HG03097 (cell line): ENCODE measurements at regions not wholly inside any gene's neighbourhood (a gene's known extent, or its start where the extent isn't known, plus 50 kb on each side); places are given as distances from the start of the nearest gene placed in this dataset.

Experiments used
- ATAC-seq: cut with Tn5 transposase; IDR thresholded peaks from one replicate; pipeline ENCODE4 v1.9.1; 2021; ENCODE audit not compliant: unreplicated experiment, low FRiP score

DNA sequence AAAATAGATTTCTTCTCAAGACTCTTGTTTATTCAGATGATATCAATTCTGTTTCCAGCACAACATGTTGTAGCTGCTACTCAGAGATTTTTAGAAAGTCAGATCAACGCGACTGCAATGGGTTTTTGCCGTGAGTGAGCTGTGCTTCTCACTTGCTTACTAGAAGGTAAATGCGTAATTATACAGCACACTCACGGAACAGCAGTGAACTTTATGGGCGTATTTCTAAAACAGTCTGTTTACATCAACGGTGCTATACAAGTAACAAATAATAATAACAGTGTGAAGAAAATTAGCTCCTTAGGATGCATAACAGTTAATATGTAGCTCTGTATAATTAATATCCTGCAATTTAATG, 533.6 kb downstream of the RNF144A start:
- ATAC-seq = no peak

- no peak for ATAC-seq
Measured at GRCh38 chr2:7452110-7452876, 535.1 kb downstream of the RNF144A start.

DNA sequence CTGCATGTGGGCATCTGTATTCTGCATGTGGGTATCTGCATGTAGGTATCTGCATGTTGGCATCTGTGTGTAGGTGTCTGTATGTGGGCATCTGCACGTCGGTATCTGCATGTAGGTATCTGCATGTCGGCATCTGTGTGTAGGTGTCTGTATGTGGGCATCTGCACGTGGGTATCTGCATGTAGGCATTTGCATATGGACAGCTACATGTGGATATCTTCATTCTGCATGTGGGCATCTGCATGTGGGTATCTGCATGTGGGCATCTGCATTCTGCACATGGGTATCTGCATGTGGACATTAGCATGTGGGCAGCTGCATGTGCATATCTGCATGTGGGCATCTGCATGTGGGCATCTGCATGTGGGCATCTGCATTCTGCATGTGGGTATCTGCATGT, 537.4 kb downstream of the RNF144A start:
- ATAC-seq = no peak

DNA sequence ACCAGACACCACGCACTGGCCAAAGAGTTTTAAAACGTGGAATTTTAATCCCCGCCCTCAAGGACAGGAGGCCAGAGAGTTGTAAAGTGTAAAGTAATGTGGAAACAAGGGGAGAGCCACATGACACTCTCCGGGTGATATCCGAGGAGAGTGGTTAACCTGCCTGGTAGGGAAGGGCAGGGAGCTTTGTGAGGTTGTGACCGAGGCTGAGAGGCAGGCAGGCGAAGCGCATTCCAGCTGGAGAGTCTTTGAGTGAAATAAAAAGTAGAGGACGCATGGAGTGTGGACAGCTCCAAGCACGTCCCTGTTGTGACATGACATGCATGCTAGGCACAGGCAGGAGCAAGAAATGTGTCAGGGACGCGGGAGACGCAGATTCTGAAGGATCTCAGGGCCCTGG, 539.5 kb downstream of the RNF144A start:
- ATAC-seq = no peak

DNA sequence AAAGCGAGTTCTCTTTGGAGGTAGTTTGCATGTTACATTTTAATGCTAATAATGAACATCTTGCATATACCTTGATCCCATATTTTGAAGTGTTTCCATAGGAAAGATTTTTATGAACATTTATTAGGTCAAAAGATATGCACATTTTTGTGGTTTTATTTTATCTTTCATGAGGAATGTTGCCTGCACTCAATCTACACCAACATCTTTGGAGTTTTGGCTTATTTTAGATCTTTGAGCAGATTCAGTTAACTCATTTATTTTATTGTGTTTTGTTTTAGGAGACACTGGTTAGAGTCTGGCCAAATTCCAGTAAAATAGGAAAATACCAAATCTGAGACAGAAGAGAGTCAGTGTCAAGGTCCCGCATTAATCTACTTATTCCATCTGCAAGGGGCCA, 540.9 kb downstream of the RNF144A start:
- no peak for ATAC-seq

GRCh38 chr2:7467782-7468447, 550.7 kb downstream of the RNF144A start:
- no peak for ATAC-seq

DNA sequence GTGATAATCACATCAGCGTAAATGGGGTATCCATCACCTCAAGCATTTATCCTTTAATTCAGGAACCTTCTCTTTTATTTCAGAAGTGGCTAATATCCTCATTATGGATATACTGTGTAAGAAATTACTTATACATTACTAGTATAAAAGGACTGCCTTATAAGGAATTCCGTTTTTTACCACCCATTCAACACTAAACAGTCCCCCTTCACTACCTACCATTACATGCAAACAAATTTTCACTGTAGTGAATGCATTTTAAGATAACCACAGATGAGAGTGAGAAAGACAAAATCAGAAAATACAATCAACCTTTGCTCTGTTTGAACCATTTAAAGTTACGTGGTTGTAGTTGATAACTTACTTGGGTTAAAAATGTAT, 551.2 kb downstream of the RNF144A start:
- ATAC-seq = no peak

DNA sequence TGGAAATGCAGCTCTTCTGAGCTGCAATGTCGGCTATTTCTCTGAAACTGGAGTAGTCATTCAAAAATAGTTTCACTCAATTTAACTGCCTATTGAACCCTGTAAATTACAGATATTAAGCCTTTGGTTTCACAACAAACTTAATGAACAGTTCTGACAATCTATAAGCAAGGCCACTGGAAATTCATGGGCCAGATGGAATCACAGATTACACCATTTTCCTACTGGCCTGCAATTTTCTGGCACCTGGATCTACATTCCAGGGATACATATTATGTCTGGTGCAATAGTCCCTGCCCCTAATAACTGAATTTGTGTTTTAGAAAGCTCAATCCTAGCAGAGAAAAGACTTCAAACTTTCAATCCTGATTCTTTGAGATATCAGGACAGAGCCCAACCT, 551.7 kb downstream of the RNF144A start:
- ATAC-seq = no peak

DNA sequence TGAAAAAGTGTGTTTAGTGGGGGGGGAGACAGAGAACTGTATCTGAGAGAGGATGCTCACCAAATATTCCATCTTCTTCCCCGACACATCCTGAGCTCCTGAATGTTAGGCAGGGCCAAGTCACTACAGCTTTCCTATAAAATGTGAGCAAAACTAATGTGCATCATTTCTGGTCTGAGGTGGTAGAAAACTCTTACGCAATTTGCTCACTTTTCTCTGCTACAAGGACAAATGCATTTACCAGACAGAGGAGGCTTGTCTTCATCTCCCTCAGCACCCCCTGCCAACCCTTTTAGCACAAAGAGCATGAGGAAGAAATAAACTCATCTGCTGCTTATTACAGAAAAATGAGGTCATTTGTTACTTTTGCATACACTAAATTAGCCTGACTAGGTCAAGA, 554.0 kb downstream of the RNF144A start:
- no peak for ATAC-seq

GRCh38 chr2:7472465-7472864, 555.3 kb downstream of the RNF144A start:
- ATAC-seq = no peak

DNA sequence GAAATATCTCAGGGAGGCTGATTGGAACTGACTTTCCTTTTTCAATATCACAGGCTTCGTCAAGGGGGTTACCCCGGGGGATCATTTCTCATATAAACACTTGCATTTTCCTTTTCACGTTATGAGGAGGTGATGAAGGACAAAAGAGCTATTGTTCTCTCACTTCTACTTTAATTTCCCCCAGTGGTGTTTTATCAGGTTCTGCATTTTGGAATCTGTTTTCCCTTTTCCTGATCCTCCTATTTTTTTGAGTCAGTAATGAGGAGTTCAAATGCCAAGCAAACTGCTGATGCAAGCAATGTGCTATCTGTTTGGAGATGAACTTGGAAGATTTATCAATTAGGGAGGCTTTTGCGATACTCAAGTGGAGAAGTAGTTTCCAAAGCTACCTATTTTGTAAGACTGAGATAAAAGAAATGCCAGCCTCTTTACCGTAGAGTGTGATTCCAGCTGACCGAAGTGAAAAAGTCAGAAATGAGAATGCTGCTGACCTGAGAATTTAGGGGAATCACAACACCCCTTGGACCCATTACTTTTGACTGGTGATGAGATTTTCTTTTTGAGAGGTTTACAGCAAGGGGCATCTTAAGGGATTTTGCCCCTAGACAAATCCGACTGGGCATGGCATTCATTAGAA, 556.0 kb downstream of the RNF144A start:
- no peak for ATAC-seq

DNA sequence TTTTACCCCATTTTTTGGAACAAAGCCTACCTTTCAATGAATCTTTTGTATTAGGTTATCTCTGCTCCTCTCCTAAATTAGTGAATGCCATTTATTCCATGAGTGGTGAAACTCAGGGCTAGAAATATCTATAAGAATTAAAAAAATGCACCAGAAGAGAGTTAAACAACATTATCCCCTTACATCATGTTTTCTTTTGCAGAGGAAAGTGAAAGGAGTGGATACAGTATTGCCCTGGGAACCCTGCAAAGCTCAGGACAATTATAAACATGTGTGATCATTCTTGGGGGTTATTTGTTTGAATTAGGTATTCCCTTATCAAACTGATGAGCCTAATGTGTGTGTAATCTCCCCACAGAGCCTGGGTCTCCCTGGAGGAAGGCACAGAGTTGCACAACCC, 559.2 kb downstream of the RNF144A start:
- no peak for ATAC-seq

DNA sequence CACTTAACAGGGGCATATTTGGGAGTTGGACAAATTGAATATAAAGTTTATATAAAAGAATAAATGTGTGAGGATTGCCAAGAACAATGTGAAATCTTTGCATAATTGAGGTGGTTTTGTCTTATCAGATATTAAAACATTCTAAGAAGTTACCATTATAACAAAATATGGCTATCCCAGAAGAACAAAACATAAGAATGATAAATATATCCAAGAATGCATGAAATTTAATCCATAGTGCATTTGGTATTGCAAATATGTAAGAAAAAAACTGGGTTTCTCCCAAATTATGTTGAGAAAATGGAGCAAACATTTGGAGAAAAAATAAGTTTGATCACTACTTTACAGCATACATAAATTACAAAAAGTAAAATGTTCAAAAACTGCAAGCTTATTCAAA, 562.4 kb downstream of the RNF144A start:
- no peak for ATAC-seq

DNA sequence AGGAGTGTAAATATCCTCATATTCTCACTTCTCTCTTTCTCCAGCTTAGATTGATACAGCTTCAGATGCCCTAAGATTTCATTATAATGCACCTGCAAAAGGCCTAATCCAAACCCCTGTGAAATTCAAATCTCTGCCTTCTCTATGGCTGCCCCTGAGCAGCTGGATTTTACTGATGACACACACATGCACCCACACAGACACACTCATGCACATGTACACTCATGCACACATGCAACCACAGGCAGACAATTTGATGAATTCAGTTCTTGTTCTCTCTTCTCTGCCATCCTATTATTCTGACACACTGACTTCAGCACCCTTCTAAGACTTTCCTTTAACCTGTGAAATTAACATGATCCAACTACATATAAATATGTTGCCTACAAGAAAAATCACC, 563.2 kb downstream of the RNF144A start:
- ATAC-seq = no peak

- no peak for ATAC-seq
Measured at GRCh38 chr2:7490672-7491071, 573.5 kb downstream of the RNF144A start.

- ATAC-seq = no peak
Measured at GRCh38 chr2:7492719-7493118, 575.5 kb downstream of the RNF144A start.

DNA sequence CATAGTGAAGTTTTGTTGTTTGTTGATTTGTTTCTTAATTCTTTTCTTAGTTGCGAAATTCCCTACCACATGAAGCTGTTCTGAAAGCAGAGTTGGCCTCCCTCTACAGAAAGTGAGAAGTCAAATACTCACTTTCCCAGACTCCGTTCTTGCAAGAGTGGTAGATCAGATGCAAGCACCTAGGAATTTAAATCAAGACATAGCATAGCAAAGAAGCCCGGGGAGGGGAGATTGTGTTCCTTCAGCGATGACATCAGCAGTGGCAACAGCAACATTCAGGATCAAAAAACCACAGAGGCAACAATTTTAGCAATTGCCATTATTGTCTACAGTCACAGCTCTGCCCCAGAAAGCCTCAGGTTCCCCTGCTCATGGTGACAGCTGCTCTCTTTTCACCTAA, 580.0 kb downstream of the RNF144A start:
- ATAC-seq = no peak

- ATAC-seq = no peak
Measured at GRCh38 chr2:7499018-7499417, 581.8 kb downstream of the RNF144A start.

GRCh38 chr2:7502336-7502735, 585.1 kb downstream of the RNF144A start:
- ATAC-seq = no peak

DNA sequence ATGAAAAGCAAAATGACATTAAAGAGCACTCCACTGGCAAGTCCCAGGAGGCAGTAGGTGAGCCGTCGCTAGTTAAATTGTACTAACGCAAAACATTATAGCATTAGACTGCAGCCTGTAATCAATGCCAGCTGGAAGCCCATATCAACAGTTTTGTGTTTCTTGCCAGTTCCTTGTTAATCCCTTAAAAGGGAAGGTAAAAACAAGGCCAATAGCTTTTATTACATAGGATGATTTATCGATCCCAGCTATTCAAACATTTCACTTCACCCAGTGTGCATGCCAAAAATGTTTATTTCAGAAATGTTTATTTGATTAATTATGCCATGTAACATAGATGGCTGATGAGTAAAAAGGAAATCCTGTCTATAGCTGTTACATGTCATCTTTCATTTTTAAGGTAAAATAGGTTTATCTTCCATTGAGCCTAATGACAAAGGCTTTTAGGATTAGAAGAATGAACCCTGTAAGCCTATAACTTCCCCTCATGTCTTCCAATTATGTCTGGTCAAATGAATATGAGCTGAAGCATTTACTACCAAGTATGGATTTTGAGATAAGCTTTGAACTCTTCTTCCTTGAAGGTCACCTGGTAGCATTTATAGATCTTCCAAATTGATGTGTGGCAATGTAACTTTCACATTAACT, 591.2 kb downstream of the RNF144A start:
- ATAC-seq = no peak

GRCh38 chr2:7510353-7510752, 593.1 kb downstream of the RNF144A start:
- ATAC-seq = no peak

DNA sequence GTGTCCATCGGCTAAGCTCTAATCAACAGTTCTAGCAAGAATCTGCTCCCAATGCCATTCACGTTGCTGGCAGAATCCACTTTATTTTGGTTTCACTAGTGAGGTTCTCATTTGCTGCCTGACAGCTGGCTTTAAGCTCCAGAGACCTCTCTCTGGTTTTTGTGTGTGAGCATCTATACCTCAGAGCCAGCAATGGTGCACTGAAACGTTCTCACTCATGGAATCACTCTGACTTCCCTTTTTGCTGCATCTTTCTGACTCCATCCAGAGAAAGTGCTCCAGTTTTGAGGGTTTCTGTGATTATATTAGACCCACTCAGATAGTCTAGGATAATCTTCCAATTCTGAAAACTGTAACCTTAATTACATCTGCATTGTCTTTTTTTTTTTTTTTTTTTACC, 596.6 kb downstream of the RNF144A start:
- no peak for ATAC-seq
